Left lobe of liver (tissue), 2 donors: ENCODE measurements at regions not wholly inside any gene's neighbourhood (a gene's known extent, or its start where the extent isn't known, plus 50 kb on each side); places are given as distances from the start of the nearest gene placed in this dataset.
"Not testable (repeated sequence)": the region's sequence is repeated elsewhere in the genome, so short reads cannot be mapped to it uniquely, and the experiment has no call there.

ENCODE experiments used
- ATAC-seq: fragments of 200-7000 bp; cut with Tn5 transposase; one replicate; pipeline ENCODE4 v1.9.1; 2020; ENCODE audit warnings: mild to moderate bottlenecking, moderate library complexity
- DNase-seq: peaks from one replicate; pipeline ENCODE4 v3.0.0-alpha.2; 2020; ENCODE audit warnings: low spot score
- donor health status: DM: no; HTN: no; CAD: no; lungs with moderate emphysema.
- donor health status: DM: no; HTN: yes; CAD: no.

- no peak for ATAC-seq
- DNase-seq: no peak
These were observed 158.1 kb upstream of the ARHGAP42 start for GRCh38 chr11:100528872-100529416.

GRCh38 chr11:100531290-100531689, 155.8 kb upstream of the ARHGAP42 start:
- not testable (repeated sequence) for ATAC-seq, DNase-seq

DNA sequence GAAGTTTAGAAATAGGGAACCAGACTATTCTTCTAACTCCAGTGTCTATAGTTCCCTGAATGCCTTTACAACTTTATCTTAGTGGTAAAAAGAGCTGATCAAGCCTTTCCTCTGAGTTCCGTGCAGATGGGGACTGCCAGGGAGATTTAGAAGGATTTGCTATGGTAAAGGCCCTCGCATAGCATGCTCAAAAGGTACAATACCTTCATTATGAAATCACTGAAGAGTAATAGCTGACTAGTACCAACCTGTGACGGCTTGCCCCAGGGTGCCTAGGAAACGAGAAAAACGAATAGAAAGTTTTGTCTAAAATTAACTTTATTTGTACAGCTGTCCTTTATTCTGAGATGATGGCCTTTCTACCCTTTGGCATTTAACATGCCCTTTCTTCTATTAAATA, 150.1 kb upstream of the ARHGAP42 start:
- no peak for ATAC-seq
- no peak for DNase-seq

GRCh38 chr11:100543386-100543785, 143.7 kb upstream of the ARHGAP42 start:
- DNase-seq: no peak
- ATAC-seq: no peak

DNA sequence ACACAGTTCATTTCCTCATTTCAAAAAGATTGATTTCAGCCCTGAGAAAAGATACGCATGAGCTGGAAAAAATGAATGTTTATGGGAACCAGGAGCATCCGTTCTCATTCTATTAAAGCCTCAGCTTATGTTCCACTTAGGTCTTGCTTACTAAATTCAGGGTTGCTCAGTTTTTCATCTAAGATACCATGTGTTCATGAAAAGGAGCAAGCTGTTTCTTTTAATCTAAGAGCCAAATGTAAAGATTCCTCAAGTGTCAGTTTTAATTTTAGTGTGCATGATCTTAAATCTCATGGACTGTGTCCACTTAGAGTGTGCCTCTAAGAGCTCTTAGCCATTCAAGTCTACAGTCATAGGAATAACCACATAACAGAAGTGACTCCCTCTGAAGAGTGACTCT, 141.5 kb upstream of the ARHGAP42 start:
- DNase-seq (no peak), ATAC-seq (peak; percentile 25)

- no peak for DNase-seq
These were observed 141.1 kb upstream of the ARHGAP42 start for GRCh38 chr11:100545970-100546369.

GRCh38 chr11:100546714-100547113, 140.4 kb upstream of the ARHGAP42 start:
- no peak for ATAC-seq
- DNase-seq: no peak

More at GRCh38 chr11:100545970-100546369, 141.1 kb upstream of the ARHGAP42 start:
- ATAC-seq: peak; percentile 73

DNA sequence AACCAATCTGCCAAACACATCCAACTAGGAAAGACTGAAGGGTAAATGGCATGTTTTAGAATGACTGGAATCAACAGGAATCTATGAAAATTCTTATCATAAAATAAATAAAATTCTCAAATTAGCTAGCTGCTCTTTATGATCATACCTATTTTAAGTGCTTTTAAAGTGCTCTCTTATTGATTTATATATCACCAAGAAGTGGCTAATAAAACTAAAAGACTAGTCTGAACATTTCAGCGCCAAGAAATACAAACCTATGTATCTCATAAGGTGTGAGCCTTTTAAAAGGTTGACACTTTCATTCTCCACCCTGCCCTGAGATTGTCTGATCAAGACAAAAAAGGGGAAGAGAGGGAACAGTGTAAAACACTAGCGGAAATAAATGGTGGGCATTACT, 136.8 kb upstream of the ARHGAP42 start:
- DNase-seq: no peak
- ATAC-seq: no peak

- ATAC-seq: no peak
- no peak for DNase-seq
These were observed 136.0 kb upstream of the ARHGAP42 start for GRCh38 chr11:100550912-100551632.

DNA sequence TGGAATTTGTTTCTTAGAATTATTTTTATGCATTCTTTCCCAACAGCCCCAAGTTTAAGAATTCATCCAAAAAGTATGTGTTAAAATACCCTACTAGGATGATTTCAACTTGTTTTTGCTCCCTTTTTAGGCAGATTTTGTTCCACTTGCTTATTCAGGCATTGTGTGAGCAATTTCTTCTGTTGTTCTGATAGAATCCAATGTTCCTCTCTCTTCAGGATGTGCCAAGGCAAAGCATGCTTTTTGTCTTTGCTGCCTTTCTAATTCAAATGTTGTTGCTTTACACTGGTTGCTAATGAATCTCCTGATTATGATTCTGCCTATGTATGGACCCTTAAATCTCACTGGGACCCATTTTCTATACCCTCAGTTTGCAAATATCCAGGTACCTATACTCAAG, 131.2 kb upstream of the ARHGAP42 start:
- DNase-seq (no peak), ATAC-seq (no peak)

DNA sequence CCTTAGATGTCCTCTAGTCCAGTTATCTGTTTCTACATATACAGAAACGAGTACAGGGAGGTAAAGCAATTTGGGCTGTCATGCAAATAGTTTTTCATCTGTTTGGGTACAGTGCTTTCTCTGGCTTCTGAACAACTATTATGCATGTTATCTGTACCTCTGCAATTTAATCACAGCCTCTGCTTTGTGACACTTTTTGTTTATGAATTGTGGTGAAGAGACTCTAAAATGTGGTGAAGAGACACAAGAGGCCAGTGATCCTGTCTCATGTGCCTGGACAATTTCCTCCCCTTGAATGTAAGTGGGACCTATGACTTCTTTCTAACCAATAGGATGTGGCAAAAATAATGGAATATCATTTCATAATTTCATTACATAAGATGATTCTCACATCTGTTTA, 130.3 kb upstream of the ARHGAP42 start:
- DNase-seq (no peak), ATAC-seq (no peak)

DNA sequence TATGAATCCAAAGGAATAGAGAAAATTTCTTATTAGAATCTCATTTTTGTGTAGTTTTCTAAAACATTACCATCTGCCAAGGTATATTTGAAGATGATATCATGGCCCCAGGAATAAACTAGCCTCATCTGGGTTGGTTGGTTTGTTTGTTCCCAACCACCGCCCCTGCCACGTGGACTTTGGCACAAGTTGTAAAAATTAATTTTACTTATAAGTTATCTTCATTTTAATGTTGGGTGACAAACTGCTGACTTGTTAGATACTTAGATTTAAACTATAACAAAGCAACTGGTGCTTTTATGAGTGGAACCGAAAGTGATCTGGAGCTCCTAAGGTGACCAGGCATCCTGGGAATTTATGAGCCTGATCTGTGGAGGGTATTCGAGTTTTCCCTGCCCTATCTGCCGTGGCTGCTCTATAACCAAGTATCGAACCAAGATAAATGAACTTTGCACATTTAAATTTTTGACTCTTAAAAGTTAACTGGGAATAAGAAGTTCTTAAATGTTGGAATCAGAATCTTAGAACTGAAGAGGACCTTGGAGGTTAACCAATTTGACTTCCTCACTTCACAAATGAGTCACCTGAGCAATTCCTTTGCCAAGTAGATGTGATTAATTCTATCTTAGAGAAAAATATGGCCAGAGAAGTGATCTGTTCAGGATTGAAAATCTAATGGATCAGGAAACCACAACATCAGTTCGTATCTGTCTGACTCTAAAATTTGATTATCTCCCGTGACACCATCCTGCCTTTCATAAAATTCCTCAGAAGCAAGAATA, 129.1 kb upstream of the ARHGAP42 start:
- DNase-seq: no peak
- ATAC-seq: no peak

- DNase-seq (no peak), ATAC-seq (no peak)
These were observed 126.5 kb upstream of the ARHGAP42 start for GRCh38 chr11:100560606-100561005.

- no peak for ATAC-seq
- no peak for DNase-seq
These were observed 125.8 kb upstream of the ARHGAP42 start for GRCh38 chr11:100561323-100561722.

DNA sequence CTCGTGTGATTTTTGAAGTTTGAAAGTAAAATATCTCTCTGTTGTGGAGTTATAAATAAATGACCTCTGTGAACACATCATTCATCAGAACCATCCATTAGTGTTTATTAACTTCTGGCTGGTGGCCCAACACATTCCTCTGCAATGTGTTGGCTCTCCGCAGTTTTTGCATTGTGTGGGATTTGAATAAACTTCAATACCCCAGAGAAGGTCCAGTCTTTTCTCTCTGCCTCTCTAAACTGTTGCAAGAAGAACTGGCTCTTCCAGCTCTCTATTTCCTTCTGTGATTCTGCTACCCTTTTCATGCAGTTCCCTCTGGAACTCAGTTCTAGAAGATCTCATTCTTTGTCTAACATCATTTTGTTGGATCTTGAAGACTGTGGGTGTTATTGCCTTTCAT, 125.0 kb upstream of the ARHGAP42 start:
- DNase-seq (no peak), ATAC-seq (no peak)

DNA sequence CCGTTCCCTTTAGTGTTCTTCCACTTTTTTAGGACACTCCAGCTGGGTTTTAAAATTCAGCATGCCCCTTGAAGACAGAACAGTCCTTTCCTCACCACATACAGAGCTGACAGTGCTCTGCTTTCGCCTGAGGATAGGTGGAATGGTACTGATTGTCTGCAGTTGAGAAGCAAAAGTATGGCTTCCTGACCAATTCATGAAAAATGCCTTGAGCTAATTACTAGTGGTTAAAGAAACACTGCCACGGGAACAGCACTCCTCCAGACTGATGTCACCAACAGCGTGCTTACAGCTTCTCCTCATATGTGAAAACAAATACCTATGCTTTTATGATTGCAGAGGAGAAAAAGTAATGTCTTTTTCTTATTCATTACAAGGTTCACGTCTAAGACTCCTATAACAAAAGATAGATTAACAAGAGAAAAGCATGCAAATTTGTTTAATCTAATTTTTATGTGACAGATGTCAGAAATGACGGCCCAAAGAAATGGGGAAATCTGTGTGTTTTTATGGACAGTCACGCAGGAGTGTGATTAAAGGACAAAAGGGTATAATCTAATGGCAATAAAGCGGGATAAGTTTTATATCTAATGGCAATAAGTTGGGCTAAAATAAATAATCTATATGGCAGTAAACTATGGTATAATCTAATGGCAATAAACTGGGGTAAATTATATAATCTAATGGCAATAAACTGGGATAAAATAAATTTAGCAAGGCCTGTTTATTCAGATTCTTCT, 123.4 kb upstream of the ARHGAP42 start:
- ATAC-seq: no peak
- DNase-seq: no peak

- no peak for DNase-seq
- peak; percentile 62 for ATAC-seq
These were observed 113.1 kb upstream of the ARHGAP42 start for GRCh38 chr11:100573911-100574513.

GRCh38 chr11:100574894-100575769, 112.0 kb upstream of the ARHGAP42 start:
- ATAC-seq: peak; percentile 77
- DNase-seq: no peak

DNA sequence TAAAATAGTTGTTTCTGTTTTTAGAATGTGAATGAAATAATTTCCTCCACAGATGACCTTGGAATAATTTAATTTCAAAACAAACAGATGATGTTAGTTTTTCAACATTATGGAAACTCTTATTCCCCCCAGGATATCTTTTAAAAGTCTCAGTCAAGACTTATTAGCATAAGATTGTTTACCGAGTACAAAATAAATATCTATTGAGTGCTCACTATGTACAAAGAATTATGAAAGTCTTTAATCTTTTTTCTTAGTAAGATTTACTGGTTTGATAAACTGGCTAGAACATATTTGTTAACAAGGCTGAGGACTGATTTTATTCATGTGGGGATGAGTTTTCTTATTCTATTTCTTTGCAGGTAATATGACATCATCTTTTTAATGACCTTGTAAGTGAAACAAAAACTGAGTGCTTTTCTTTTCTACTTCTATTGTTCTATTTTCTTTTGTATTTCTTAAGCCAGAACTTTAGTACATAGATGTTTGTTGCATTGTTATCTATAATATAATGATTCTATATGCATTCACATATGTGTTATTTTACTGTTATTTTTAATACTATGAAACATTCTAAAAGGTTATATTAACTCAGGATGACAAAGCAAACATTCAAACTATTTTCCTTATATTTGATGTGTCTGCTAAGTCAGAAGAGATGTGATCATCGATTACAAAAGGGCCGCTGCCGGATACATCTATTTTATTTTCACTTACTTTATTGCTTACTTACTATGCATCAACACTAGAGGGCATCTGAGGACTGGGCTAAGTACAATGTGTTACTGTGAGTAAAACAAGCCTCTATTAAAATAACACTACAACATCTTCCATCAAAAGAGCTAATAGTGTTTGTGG, 111.0 kb upstream of the ARHGAP42 start:
- peak; percentile 81 for ATAC-seq
- no peak for DNase-seq
